Keratinocyte (primary cell): ENCODE measurements at regions not wholly inside any gene's neighbourhood (a gene's known extent, or its start where the extent isn't known, plus 50 kb on each side); places are given as distances from the start of the nearest gene placed in this dataset.

Experiments
- DNase-seq: peaks from one replicate; pipeline ENCODE4 v3.0.0-alpha.2; 2011; ENCODE audit warnings: low read depth, missing footprints, low spot score
- FAIRE-seq: peaks from 2 replicates; lab custom pipeline; 2011; peaks lifted over from hg19 to GRCh38; lab: Jason Lieb, UNC
- H2AFZ ChIP-seq: 2 replicates; pipeline ENCODE4 v1.6.0; 2012; ENCODE audit warnings: low read length, control low read depth, inconsistent platforms; ENCODE audit not compliant: control insufficient read depth
- H3K27ac ChIP-seq: 2 replicates; pipeline ENCODE4 v1.5.1; 2011; ENCODE audit warnings: low read length; ENCODE audit not compliant: control insufficient read depth, insufficient read depth
- H3K27me3 ChIP-seq: 3 replicates; pipeline ENCODE4 v1.6.0; 2011; ENCODE audit warnings: low read length; ENCODE audit not compliant: control insufficient read depth, insufficient read depth; ENCODE audit errors: extremely low read depth
- H3K36me3 ChIP-seq, 2 experiments: 2 replicates in 1 of 2; 3 replicates in 1 of 2; pipeline ENCODE4 v1.5.1; 2011; ENCODE audit warnings: low read length in 2 of 2, mild to moderate bottlenecking in 1 of 2; ENCODE audit not compliant: control insufficient read depth in 2 of 2, insufficient read depth in 2 of 2; ENCODE audit errors: extremely low read depth in 1 of 2
- H3K4me1 ChIP-seq: 3 replicates; pipeline ENCODE4 v1.5.1; 2011; ENCODE audit warnings: low read length; ENCODE audit not compliant: control insufficient read depth, insufficient read depth; ENCODE audit errors: extremely low read depth
- H3K4me2 ChIP-seq: 3 replicates; pipeline ENCODE4 v1.6.0; 2011; ENCODE audit warnings: low read depth, low read length; ENCODE audit not compliant: control insufficient read depth, insufficient read depth; ENCODE audit errors: extremely low read depth
- H3K4me3 ChIP-seq, 3 experiments: fragments of 200-600 bp in 1 of 3; sonication (generic) in 1 of 3; 2 replicates in 2 of 3; 3 replicates in 1 of 3; pipeline ENCODE4 v1.5.1; 2011 to 2016; ENCODE audit warnings: low read length in 3 of 3, mild to moderate bottlenecking in 3 of 3, control low read depth in 2 of 3, inconsistent platforms in 1 of 3, low read depth in 1 of 3, mixed read lengths in 1 of 3, mixed run types in 1 of 3, moderate library complexity in 1 of 3; ENCODE audit not compliant: control insufficient read depth in 2 of 3, insufficient read depth in 2 of 3; ENCODE audit errors: extremely low read depth in 1 of 3
- H3K79me2 ChIP-seq: 2 replicates; pipeline ENCODE4 v1.6.0; 2012; ENCODE audit warnings: low read length; ENCODE audit not compliant: control insufficient read depth, insufficient read depth
- H3K9ac ChIP-seq: 3 replicates; pipeline ENCODE4 v1.6.0; 2011; ENCODE audit warnings: low read length; ENCODE audit not compliant: control insufficient read depth, insufficient read depth; ENCODE audit errors: extremely low read depth
- H3K9me1 ChIP-seq: 3 replicates; pipeline ENCODE4 v1.6.0; 2011; ENCODE audit warnings: low read length; ENCODE audit not compliant: control insufficient read depth, insufficient read depth; ENCODE audit errors: extremely low read depth
- H3K9me3 ChIP-seq: 2 replicates; pipeline ENCODE4 v1.5.1; 2012; ENCODE audit warnings: low read depth, low read length; ENCODE audit not compliant: control insufficient read depth
- H4K20me1 ChIP-seq: 3 replicates; pipeline ENCODE4 v1.6.0; 2011; ENCODE audit warnings: low read length; ENCODE audit not compliant: control insufficient read depth, insufficient read depth; ENCODE audit errors: extremely low read depth
- CTCF ChIP-seq, 3 experiments: IDR thresholded peaks in 1 of 3; conservative IDR thresholded peaks in 1 of 3; optimal IDR thresholded peaks in 1 of 3; 2 replicates in 2 of 3; 3 replicates in 1 of 3; pipeline versions ENCODE3 to v1.5.1; 2011; ENCODE audit warnings: low read length in 3 of 3, mild to moderate bottlenecking in 3 of 3, moderate library complexity in 2 of 3, control low read depth in 1 of 3, inconsistent platforms in 1 of 3; ENCODE audit not compliant: insufficient read depth in 2 of 3; ENCODE audit errors: extremely low read depth in 1 of 3
- EZH2 ChIP-seq: IDR thresholded peaks from one replicate; pipeline ENCODE4 v1.6.1; 2012; ENCODE audit warnings: inconsistent platforms, mild to moderate bottlenecking, low read length, moderate library complexity
- dilution Hi-C: fragments of 300-500 bp; cut with MboI; formaldehyde crosslinking; loops from one replicate; pipeline ENCODE4 v1.7.0; 2020; ENCODE audit warnings: low sequenced_read_pairs; ENCODE audit not compliant: extremely low pct_ligation_motif_present

GRCh38 chr18:73990258-73990657 lies 157.4 kb downstream of the FBXO15 start:
- no peaks in the 10 kb centered on the region for H3K9me1 ChIP-seq
- no peaks in the 10 kb centered on the region for H3K9me3 ChIP-seq
- H3K4me2 ChIP-seq: no peak overlapping the region
- DNase-seq (no peak), FAIRE-seq (no peak)
- H3K4me1 ChIP-seq: no peaks in the 10 kb centered on the region
- H3K27ac ChIP-seq: no peak overlapping the region
- H3K4me3 ChIP-seq: no peak overlapping the region
- dilution Hi-C loops: no loop called here
- H3K36me3 ChIP-seq: no peaks in the 10 kb centered on the region
- no peak overlapping the region for H2AFZ ChIP-seq
- H3K27me3 ChIP-seq: no peaks in the 10 kb centered on the region
- no peak overlapping the region for H3K9ac ChIP-seq
- H4K20me1 ChIP-seq: no peaks in the 10 kb centered on the region
- TF ChIP-seq EZH2: no peak
- no peak for TF ChIP-seq CTCF (optimal IDR thresholded peaks at IDR 0.05 in 1 of 3, IDR thresholded peaks at IDR 0.05 in 1 of 3, conservative IDR thresholded peaks at IDR 0.05 in 1 of 3; ENCODE audit: extremely low read depth in 1 of 3, insufficient read depth in 2 of 3, low read length in 3 of 3)
- H3K79me2 ChIP-seq: no peaks in the 10 kb centered on the region

- H3K27ac ChIP-seq: no peak overlapping the region
- no peaks in the 10 kb centered on the region for H3K9me1 ChIP-seq
- H3K4me2 ChIP-seq: no peak overlapping the region
- no peak overlapping the region for H2AFZ ChIP-seq
- H3K4me1 ChIP-seq: no peaks in the 10 kb centered on the region
- no peak for TF ChIP-seq EZH2
- TF ChIP-seq CTCF (optimal IDR thresholded peaks at IDR 0.05 in 1 of 3, IDR thresholded peaks at IDR 0.05 in 1 of 3, conservative IDR thresholded peaks at IDR 0.05 in 1 of 3; ENCODE audit: extremely low read depth in 1 of 3, insufficient read depth in 2 of 3, low read length in 3 of 3): no peak
- H3K4me3 ChIP-seq: no peak overlapping the region
- no peaks in the 10 kb centered on the region for H3K9me3 ChIP-seq
- no peaks in the 10 kb centered on the region for H3K27me3 ChIP-seq
- H3K36me3 ChIP-seq: no peaks in the 10 kb centered on the region
- dilution Hi-C loops: no loop called here
- FAIRE-seq (no peak), DNase-seq (no peak)
- H3K79me2 ChIP-seq: no peaks in the 10 kb centered on the region
- no peaks in the 10 kb centered on the region for H4K20me1 ChIP-seq
- no peak overlapping the region for H3K9ac ChIP-seq
These were observed 160.2 kb downstream of the FBXO15 start for GRCh38 chr18:73987247-73987980.
